ENCODE measurements at regions not wholly inside any gene's neighbourhood (a gene's known extent, or its start where the extent isn't known, plus 50 kb on each side); places are given as distances from the start of the nearest gene placed in this dataset.
"Not testable (repeated sequence)": the region's sequence is repeated elsewhere in the genome, so short reads cannot be mapped to it uniquely, and the experiment has no call there.

- FAIRE-seq (no peak), DNase-seq (ENCODE audit: low spot score in 2 of 2) (no peak)
Measured at GRCh38 chr12:14201291-14201690, 164.2 kb upstream of the ATF7IP start.

- FAIRE-seq (no peak), DNase-seq (ENCODE audit: low spot score in 2 of 2) (no peak)
Measured at GRCh38 chr12:14207905-14208551, 157.5 kb upstream of the ATF7IP start.

- DNase-seq (ENCODE audit: low spot score in 2 of 2) (peak in 1 of 2 donors; percentile 8), FAIRE-seq (no peak)
Measured at GRCh38 chr12:14211947-14212387, 153.5 kb upstream of the ATF7IP start.

GRCh38 chr12:14213542-14213941 lies 151.9 kb upstream of the ATF7IP start:
- DNase-seq (ENCODE audit: low spot score in 2 of 2) (no peak), FAIRE-seq (no peak)

- FAIRE-seq, result no peak
- DNase-seq (ENCODE audit: low spot score in 2 of 2), result no peak
Measured at GRCh38 chr12:14214495-14214894, 151.0 kb upstream of the ATF7IP start.

GRCh38 chr12:14215949-14216348 lies 149.5 kb upstream of the ATF7IP start:
- not testable (repeated sequence) for FAIRE-seq; DNase-seq (ENCODE audit: low spot score in 2 of 2)

GRCh38 chr12:14216405-14217294 lies 148.8 kb upstream of the ATF7IP start:
- FAIRE-seq (no peak), DNase-seq (ENCODE audit: low spot score in 2 of 2) (no peak)

- DNase-seq (ENCODE audit: low spot score in 2 of 2) (no peak), FAIRE-seq (no peak)
Measured at GRCh38 chr12:14219156-14219555, 146.3 kb upstream of the ATF7IP start.

GRCh38 chr12:14219670-14220069 lies 145.8 kb upstream of the ATF7IP start:
- DNase-seq (ENCODE audit: low spot score in 2 of 2); FAIRE-seq: not testable (repeated sequence)

GRCh38 chr12:14225064-14225463 lies 140.4 kb upstream of the ATF7IP start:
- DNase-seq (ENCODE audit: low spot score in 2 of 2), result no peak
- peak; percentile 13 for FAIRE-seq

GRCh38 chr12:14235176-14235575 lies 130.3 kb upstream of the ATF7IP start:
- DNase-seq (ENCODE audit: low spot score in 2 of 2); FAIRE-seq: not testable (repeated sequence)

GRCh38 chr12:14236641-14237040 lies 128.8 kb upstream of the ATF7IP start:
- FAIRE-seq; DNase-seq (ENCODE audit: low spot score in 2 of 2): not testable (repeated sequence)

- FAIRE-seq (peak; percentile 94), DNase-seq (ENCODE audit: low spot score in 2 of 2) (no peak)
Measured at GRCh38 chr12:14238221-14238792, 127.2 kb upstream of the ATF7IP start.

- DNase-seq (ENCODE audit: low spot score in 2 of 2) (no peak), FAIRE-seq (no peak)
Measured at GRCh38 chr12:14239350-14239934, 126.0 kb upstream of the ATF7IP start.

GRCh38 chr12:14239935-14240872 lies 125.3 kb upstream of the ATF7IP start:
- DNase-seq (ENCODE audit: low spot score in 2 of 2) (no peak), FAIRE-seq (no peak)

GRCh38 chr12:14240873-14241220 lies 124.6 kb upstream of the ATF7IP start:
- FAIRE-seq, result no peak
- no peak for DNase-seq (ENCODE audit: low spot score in 2 of 2)

- FAIRE-seq; DNase-seq (ENCODE audit: low spot score in 2 of 2): not testable (repeated sequence)
Measured at GRCh38 chr12:14242825-14243224, 122.7 kb upstream of the ATF7IP start.

GRCh38 chr12:14243941-14244340 lies 121.5 kb upstream of the ATF7IP start:
- DNase-seq (ENCODE audit: low spot score in 2 of 2) (no peak), FAIRE-seq (no peak)

GRCh38 chr12:14244876-14245669 lies 120.4 kb upstream of the ATF7IP start:
- DNase-seq (ENCODE audit: low spot score in 2 of 2) (no peak), FAIRE-seq (no peak)

Measured in frontal cortex (tissue), 3 donors.